HG02981 (cell line): ENCODE measurements at regions not wholly inside any gene's neighbourhood (a gene's known extent, or its start where the extent isn't known, plus 50 kb on each side); places are given as distances from the start of the nearest gene placed in this dataset.
"Not testable (repeated sequence)": the region's sequence is repeated elsewhere in the genome, so short reads cannot be mapped to it uniquely, and the experiment has no call there.

Experiments
- ATAC-seq: cut with Tn5 transposase; IDR thresholded peaks from one replicate; pipeline ENCODE4 v1.9.1; 2021; ENCODE audit warnings: mild to moderate bottlenecking, moderate library complexity; ENCODE audit not compliant: unreplicated experiment

GRCh38 chr2:12549641-12550040 is 167.1 kb upstream of the TRIB2 start:
- no peak for ATAC-seq

- ATAC-seq, result no peak
Observed at GRCh38 chr2:12552092-12552491, 164.6 kb upstream of the TRIB2 start.

- ATAC-seq, result no peak
Observed at GRCh38 chr2:12554224-12555011, 162.3 kb upstream of the TRIB2 start.

GRCh38 chr2:12555012-12555645 is 161.6 kb upstream of the TRIB2 start:
- ATAC-seq, result no peak

GRCh38 chr2:12556762-12557161 is 160.0 kb upstream of the TRIB2 start:
- no peak for ATAC-seq

- ATAC-seq, result no peak
Observed at GRCh38 chr2:12557688-12558087, 159.0 kb upstream of the TRIB2 start.

GRCh38 chr2:12558519-12558918 is 158.2 kb upstream of the TRIB2 start:
- no peak for ATAC-seq

GRCh38 chr2:12560618-12561017 is 156.1 kb upstream of the TRIB2 start:
- no peak for ATAC-seq

- no peak for ATAC-seq
Observed at GRCh38 chr2:12567411-12567810, 149.3 kb upstream of the TRIB2 start.

GRCh38 chr2:12569510-12569909 is 147.2 kb upstream of the TRIB2 start:
- not testable (repeated sequence) for ATAC-seq

- not testable (repeated sequence) for ATAC-seq
Observed at GRCh38 chr2:12569929-12570328, 146.8 kb upstream of the TRIB2 start.

- ATAC-seq, result no peak
Observed at GRCh38 chr2:12577091-12577490, 139.6 kb upstream of the TRIB2 start.

GRCh38 chr2:12577567-12578253 is 139.0 kb upstream of the TRIB2 start:
- ATAC-seq, result no peak

- ATAC-seq, result no peak
Observed at GRCh38 chr2:12579018-12579417, 137.7 kb upstream of the TRIB2 start.

- no peak for ATAC-seq
Observed at GRCh38 chr2:12584338-12584737, 132.4 kb upstream of the TRIB2 start.

- no peak for ATAC-seq
Observed at GRCh38 chr2:12585784-12586183, 131.0 kb upstream of the TRIB2 start.

- ATAC-seq, result no peak
Observed at GRCh38 chr2:12587228-12587627, 129.5 kb upstream of the TRIB2 start.

- ATAC-seq, result peak; percentile 90
Observed at GRCh38 chr2:12587729-12588522, 128.8 kb upstream of the TRIB2 start.

- ATAC-seq, result no peak
Observed at GRCh38 chr2:12588986-12589385, 127.8 kb upstream of the TRIB2 start.

- no peak for ATAC-seq
Observed at GRCh38 chr2:12589802-12590320, 126.9 kb upstream of the TRIB2 start.

- ATAC-seq, result no peak
Observed at GRCh38 chr2:12592296-12592695, 124.4 kb upstream of the TRIB2 start.
